ENCODE measurements at regions not wholly inside any gene's neighbourhood (a gene's known extent, or its start where the extent isn't known, plus 50 kb on each side); places are given as distances from the start of the nearest gene placed in this dataset.

GRCh38 chr5:99169309-99169708 lies 240.5 kb upstream of the CHD1 start (continued):
- peak; percentile 64 for TF ChIP-seq CHD7 (IDR thresholded peaks at IDR 0.05; ENCODE audit: insufficient replicate concordance, low read length)
- TF ChIP-seq RFX5 (IDR thresholded peaks at IDR 0.05; ENCODE audit: borderline replicate concordance, low read depth, low read length), result no peak
- peak; percentile 39 to 43 for TF ChIP-seq RAD21 (IDR thresholded peaks at IDR 0.05 in 1 of 2, conservative IDR thresholded peaks at IDR 0.05 in 1 of 2; ENCODE audit: low read depth in 2 of 2, low read length in 2 of 2)
- TF ChIP-seq EZH2 (IDR thresholded peaks at IDR 0.05; ENCODE audit: low read depth, low read length, severe bottlenecking), result no peak
- no peak for TF ChIP-seq SAP30 (IDR thresholded peaks at IDR 0.05; ENCODE audit: insufficient read depth, insufficient replicate concordance, low read length)
- TF ChIP-seq, protein P1, sequence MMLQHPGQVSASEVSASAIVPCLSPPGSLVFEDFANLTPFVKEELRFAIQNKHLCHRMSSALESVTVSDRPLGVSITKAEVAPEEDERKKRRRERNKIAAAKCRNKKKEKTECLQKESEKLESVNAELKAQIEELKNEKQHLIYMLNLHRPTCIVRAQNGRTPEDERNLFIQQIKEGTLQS (IDR thresholded peaks at IDR 0.05; ENCODE audit: insufficient read depth, low read depth, low read length), result no peak
- no peak for TF ChIP-seq SIRT6 (IDR thresholded peaks at IDR 0.05; ENCODE audit: low read length)

Measured in H1 (cell line).